ENCODE measurements at regions not wholly inside any gene's neighbourhood (a gene's known extent, or its start where the extent isn't known, plus 50 kb on each side); places are given as distances from the start of the nearest gene placed in this dataset.

DNA sequence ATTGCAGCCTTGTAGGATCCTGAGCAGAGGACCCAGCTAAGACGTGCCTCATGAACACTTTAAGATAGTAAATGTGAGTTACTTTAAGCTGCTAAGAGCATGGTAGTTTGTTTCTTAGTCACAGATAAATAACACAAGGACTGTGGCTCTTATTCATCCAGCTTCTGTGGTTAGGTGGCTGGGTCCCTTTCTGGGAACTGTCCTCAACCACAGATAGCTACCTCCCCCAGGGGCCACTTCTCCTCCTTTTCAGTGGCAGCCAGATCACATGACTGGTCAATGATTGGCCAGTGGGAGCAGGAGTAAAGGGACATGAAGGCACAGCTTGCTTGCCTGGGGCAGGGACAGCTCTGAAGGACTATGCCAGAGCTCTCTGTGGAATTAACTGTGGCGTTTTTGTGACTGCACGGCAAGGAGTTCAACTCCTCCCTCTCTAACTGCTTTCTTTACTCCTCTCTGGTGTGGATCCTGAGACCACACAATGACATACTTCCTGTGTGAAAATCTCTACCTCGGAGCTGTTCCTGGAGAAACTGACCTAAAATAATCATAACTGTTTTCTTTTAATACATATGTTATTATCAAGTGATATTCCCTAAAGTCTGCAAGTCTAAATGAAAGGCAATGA, 76.5 kb downstream of the NRN1 start:
- DNase-seq (ENCODE audit: low read depth): peak; percentile 53
- no peak overlapping the region for H3K4me3 ChIP-seq (ENCODE audit: low read depth, low read length)
- TF ChIP-seq, protein P1, sequence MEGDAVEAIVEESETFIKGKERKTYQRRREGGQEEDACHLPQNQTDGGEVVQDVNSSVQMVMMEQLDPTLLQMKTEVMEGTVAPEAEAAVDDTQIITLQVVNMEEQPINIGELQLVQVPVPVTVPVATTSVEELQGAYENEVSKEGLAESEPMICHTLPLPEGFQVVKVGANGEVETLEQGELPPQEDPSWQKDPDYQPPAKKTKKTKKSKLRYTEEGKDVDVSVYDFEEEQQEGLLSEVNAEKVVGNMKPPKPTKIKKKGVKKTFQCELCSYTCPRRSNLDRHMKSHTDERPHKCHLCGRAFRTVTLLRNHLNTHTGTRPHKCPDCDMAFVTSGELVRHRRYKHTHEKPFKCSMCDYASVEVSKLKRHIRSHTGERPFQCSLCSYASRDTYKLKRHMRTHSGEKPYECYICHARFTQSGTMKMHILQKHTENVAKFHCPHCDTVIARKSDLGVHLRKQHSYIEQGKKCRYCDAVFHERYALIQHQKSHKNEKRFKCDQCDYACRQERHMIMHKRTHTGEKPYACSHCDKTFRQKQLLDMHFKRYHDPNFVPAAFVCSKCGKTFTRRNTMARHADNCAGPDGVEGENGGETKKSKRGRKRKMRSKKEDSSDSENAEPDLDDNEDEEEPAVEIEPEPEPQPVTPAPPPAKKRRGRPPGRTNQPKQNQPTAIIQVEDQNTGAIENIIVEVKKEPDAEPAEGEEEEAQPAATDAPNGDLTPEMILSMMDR (IDR thresholded peaks at IDR 0.05; ENCODE audit: low read depth, low read length): no peak
- TF ChIP-seq POLR2A (IDR thresholded peaks at IDR 0.05; ENCODE audit: extremely low read depth, insufficient read length) (no peak), MYC (IDR thresholded peaks at IDR 0.05; ENCODE audit: low read depth, low read length) (no peak)
- TF ChIP-seq, protein P2, sequence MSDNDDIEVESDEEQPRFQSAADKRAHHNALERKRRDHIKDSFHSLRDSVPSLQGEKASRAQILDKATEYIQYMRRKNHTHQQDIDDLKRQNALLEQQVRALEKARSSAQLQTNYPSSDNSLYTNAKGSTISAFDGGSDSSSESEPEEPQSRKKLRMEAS (IDR thresholded peaks at IDR 0.05; ENCODE audit: low read depth, low read length): no peak

DNA sequence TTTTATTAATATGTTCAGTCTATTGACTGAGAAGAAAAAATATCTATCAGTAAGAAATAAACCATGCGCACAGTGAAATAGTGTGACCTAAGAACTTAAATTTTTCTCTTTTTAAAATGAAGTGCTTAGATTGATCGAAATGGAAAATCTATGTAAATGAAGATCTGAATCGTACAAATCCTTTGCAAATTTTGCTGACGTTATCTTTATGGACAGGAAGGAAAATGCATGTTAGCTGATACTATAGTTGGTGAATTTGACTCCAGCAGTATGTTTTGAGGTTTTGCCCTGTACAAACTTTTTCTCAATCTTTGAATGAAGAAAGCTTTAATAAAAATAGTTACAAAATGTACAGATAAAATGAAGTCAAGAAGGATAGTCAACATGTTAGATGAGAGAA, 82.9 kb downstream of the NRN1 start:
- TF ChIP-seq, protein P1 (IDR thresholded peaks at IDR 0.05; ENCODE audit: low read depth, low read length): no peak
- TF ChIP-seq MYC (IDR thresholded peaks at IDR 0.05; ENCODE audit: low read depth, low read length): no peak
- TF ChIP-seq POLR2A (IDR thresholded peaks at IDR 0.05; ENCODE audit: extremely low read depth, insufficient read length): no peak
- TF ChIP-seq, protein P2 (IDR thresholded peaks at IDR 0.05; ENCODE audit: low read depth, low read length): no peak

DNA sequence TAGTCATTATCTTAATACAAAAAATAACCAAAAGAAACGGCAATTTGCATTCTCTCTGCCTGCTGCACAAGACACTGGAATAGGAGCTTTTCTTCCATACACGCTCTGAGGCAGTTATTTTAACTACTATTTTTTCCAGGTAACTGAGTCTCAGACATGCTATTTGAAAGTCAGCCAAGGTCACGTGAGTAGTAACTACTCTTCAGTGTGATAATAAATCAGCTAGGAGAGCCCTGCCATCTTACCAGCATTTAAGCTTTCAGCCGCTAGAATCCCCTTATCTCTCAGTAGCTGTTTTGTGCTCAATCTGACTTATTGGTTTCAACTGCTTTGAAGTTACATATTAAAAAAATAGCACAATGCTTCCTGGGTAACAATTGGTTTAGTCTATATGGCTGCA, 84.5 kb downstream of the NRN1 start:
- H3K4me3 ChIP-seq (ENCODE audit: low read depth, low read length): no peak overlapping the region
- TF ChIP-seq POLR2A (IDR thresholded peaks at IDR 0.05; ENCODE audit: extremely low read depth, insufficient read length) (no peak), MYC (IDR thresholded peaks at IDR 0.05; ENCODE audit: low read depth, low read length) (no peak)
- TF ChIP-seq, protein P1 (IDR thresholded peaks at IDR 0.05; ENCODE audit: low read depth, low read length): no peak
- TF ChIP-seq, protein P2 (IDR thresholded peaks at IDR 0.05; ENCODE audit: low read depth, low read length): no peak

More for the DNA sequence above, 82.9 kb downstream of the NRN1 start:
- no peak overlapping the region for H3K4me3 ChIP-seq (ENCODE audit: low read depth, low read length)
- no peak for DNase-seq (ENCODE audit: low read depth)

DNA sequence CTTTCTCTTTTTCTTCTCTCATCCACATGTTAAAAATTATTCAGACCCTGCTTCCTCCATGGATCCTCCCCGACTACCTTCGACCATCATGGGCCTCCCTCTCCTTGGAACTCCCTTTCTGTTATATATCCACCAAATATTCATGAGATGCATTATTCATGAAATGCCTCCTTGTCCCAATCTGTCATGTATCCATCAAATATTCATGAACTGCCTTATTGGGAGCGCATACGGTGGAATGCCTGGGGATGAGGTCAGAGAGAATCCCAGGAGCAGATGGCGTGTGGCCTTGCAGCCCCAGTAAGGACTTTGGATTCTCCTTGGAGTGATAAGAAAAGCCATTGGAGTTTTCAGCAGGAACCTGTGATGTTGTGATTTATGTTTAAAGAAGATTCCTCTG, 97.0 kb downstream of the NRN1 start:
- TF ChIP-seq POLR2A (IDR thresholded peaks at IDR 0.05; ENCODE audit: extremely low read depth, insufficient read length) (no peak), MYC (IDR thresholded peaks at IDR 0.05; ENCODE audit: low read depth, low read length) (no peak)
- TF ChIP-seq, protein P1 (IDR thresholded peaks at IDR 0.05; ENCODE audit: low read depth, low read length): no peak
- TF ChIP-seq, protein P2 (IDR thresholded peaks at IDR 0.05; ENCODE audit: low read depth, low read length): no peak
- DNase-seq (ENCODE audit: low read depth): no peak

More for the DNA sequence above, 84.5 kb downstream of the NRN1 start:
- no peak for DNase-seq (ENCODE audit: low read depth)

DNA sequence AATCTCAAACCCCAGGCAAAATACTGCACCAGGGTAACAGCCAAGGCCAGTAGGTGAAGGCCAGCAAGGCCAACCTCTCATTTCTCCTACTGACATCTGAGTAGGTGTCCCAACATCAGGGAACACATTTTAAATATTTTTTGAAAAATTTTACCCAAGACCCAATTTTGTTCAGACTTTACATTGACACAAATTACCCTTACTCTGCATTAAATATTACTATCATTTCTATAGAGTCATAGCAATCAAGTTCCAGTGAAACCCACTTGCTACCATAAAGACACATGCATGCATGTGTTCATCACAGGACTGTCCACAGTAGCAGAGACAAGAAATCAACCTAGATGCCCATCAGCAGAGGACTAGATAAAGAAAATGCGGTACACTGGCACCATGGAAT, 99.9 kb downstream of the NRN1 start:
- TF ChIP-seq POLR2A (IDR thresholded peaks at IDR 0.05; ENCODE audit: extremely low read depth, insufficient read length): no peak
- TF ChIP-seq, protein P2 (IDR thresholded peaks at IDR 0.05; ENCODE audit: low read depth, low read length): no peak
- no peak for TF ChIP-seq MYC (IDR thresholded peaks at IDR 0.05; ENCODE audit: low read depth, low read length)
- TF ChIP-seq, protein P1 (IDR thresholded peaks at IDR 0.05; ENCODE audit: low read depth, low read length): no peak

More for the DNA sequence above, 97.0 kb downstream of the NRN1 start:
- H3K4me3 ChIP-seq (ENCODE audit: low read depth, low read length): no peak overlapping the region

More for the DNA sequence above, 99.9 kb downstream of the NRN1 start:
- no peak overlapping the region for H3K4me3 ChIP-seq (ENCODE audit: low read depth, low read length)
- DNase-seq (ENCODE audit: low read depth): no peak

Measured in NB4 (cell line).